H1 (cell line): ENCODE measurements at regions not wholly inside any gene's neighbourhood (a gene's known extent, or its start where the extent isn't known, plus 50 kb on each side); places are given as distances from the start of the nearest gene placed in this dataset.

Experiments used
- CTCF ChIA-PET: fragments of 300-600 bp; sonication (Branson Sonifier 250); formaldehyde crosslinking; loops from one replicate; lab custom pipeline; 2021; ENCODE audit not compliant: partially characterized antibody; lab: Charles Lee
- POLR2A ChIA-PET: fragments of 300-600 bp; sonication (Branson Sonifier 250); formaldehyde crosslinking; loops from one replicate; lab custom pipeline; 2021; ENCODE audit warnings: inconsistent platforms; ENCODE audit not compliant: partially characterized antibody; lab: Charles Lee
- DNase-seq, 2 experiments: peaks; one replicate each; pipeline versions ENCODE4 v3.0.0 to v3.0.0-alpha.2; 2010 to 2022; ENCODE audit warnings: low spot score in 2 of 2, low read depth in 1 of 2, mixed read lengths in 1 of 2
- FAIRE-seq: peaks from 2 replicates; lab custom pipeline; 2011; peaks lifted over from hg19 to GRCh38; lab: Jason Lieb, UNC
- H2AFZ ChIP-seq: 2 replicates; pipeline ENCODE4 v1.8.1; 2012; ENCODE audit warnings: low read length, inconsistent platforms
- H2AK5ac ChIP-seq: 2 replicates; pipeline ENCODE4 v1.6.1; 2013; ENCODE audit warnings: low read depth, low read length
- H2BK120ac ChIP-seq: replicated peaks from 2 replicates; pipeline ENCODE3; 2013; ENCODE audit warnings: low read depth, low read length, inconsistent platforms
- H2BK12ac ChIP-seq: 2 replicates; pipeline ENCODE4 v1.6.1; 2013; ENCODE audit warnings: low read depth, low read length
- H2BK15ac ChIP-seq: 2 replicates; pipeline ENCODE4 v1.6.1; 2013; ENCODE audit warnings: low read length
- H2BK20ac ChIP-seq: 2 replicates; pipeline ENCODE4 v1.6.1; 2013; ENCODE audit warnings: low read length
- H2BK5ac ChIP-seq: 2 replicates; pipeline ENCODE4 v1.6.1; 2013; ENCODE audit warnings: low read depth, low read length
- H3K14ac ChIP-seq: 2 replicates; pipeline ENCODE4 v1.6.1; 2013; ENCODE audit warnings: inconsistent platforms; ENCODE audit not compliant: insufficient read length
- H3K18ac ChIP-seq: 2 replicates; pipeline ENCODE4 v1.6.1; 2013; ENCODE audit warnings: low read length; ENCODE audit errors: extremely low read depth
- H3K23ac ChIP-seq: 2 replicates; pipeline ENCODE4 v1.6.1; 2013; ENCODE audit warnings: inconsistent platforms; ENCODE audit not compliant: insufficient read length
- H3K23me2 ChIP-seq: 2 replicates; pipeline ENCODE4 v1.6.1; 2013; ENCODE audit warnings: low read depth, low read length
- H3K27ac ChIP-seq: 2 replicates; pipeline ENCODE4 v1.6.1; 2011; ENCODE audit warnings: low read depth, low read length, inconsistent platforms
- H3K27me3 ChIP-seq, 4 experiments: replicated peaks in 1 of 4; 1 replicate in 1 of 4; 2 replicates in 3 of 4; pipeline versions ENCODE4 v1.6.1 to v1.8.1; 2011 to 2013; ENCODE audit warnings: low read length in 3 of 4, mild to moderate bottlenecking in 3 of 4, inconsistent platforms in 2 of 4, mixed read lengths in 2 of 4, moderate library complexity in 1 of 4; ENCODE audit not compliant: control insufficient read depth in 3 of 4, insufficient read depth in 3 of 4; ENCODE audit errors: extremely low read depth in 1 of 4
- H3K36me3 ChIP-seq, 4 experiments: 2 replicates each; pipeline versions ENCODE4 v1.6.1 to v1.8.1; 2011 to 2013; ENCODE audit warnings: mild to moderate bottlenecking in 4 of 4, low read length in 3 of 4, moderate library complexity in 2 of 4, control low read depth in 1 of 4, inconsistent platforms in 1 of 4; ENCODE audit not compliant: insufficient read depth in 4 of 4, control insufficient read depth in 2 of 4
- H3K4ac ChIP-seq: replicated peaks from 2 replicates; pipeline ENCODE3; 2013; ENCODE audit warnings: low read length, low read depth, mixed read lengths, inconsistent platforms; ENCODE audit not compliant: insufficient read length
- H3K4me1 ChIP-seq, 4 experiments: replicated peaks in 1 of 4; 1 replicate in 1 of 4; 2 replicates in 3 of 4; pipeline versions ENCODE4 v1.6.1 to v1.8.1; 2011 to 2013; ENCODE audit warnings: low read length in 3 of 4, inconsistent platforms in 2 of 4, mixed read lengths in 1 of 4; ENCODE audit not compliant: insufficient read depth in 4 of 4, control insufficient read depth in 3 of 4
- H3K4me2 ChIP-seq, 2 experiments: 2 replicates each; pipeline versions ENCODE4 v1.6.1 to v1.8.1; 2011 to 2013; ENCODE audit warnings: low read depth in 2 of 2, low read length in 2 of 2, control low read depth in 1 of 2, inconsistent platforms in 1 of 2, mild to moderate bottlenecking in 1 of 2; ENCODE audit not compliant: insufficient read depth in 1 of 2
- H3K4me3 ChIP-seq, 4 experiments: fragments of 200-600, 300-600 bp in 1 of 4; sonication (generic), shearing (Covaris generic), sonication (Bioruptor Twin) in 1 of 4; 2 replicates each; pipeline versions ENCODE4 v1.5.1 to v1.8.1; 2011 to 2016; ENCODE audit warnings: low read length in 4 of 4, low read depth in 3 of 4, control low read depth in 2 of 4, inconsistent platforms in 2 of 4, mild to moderate bottlenecking in 2 of 4, mixed read lengths in 1 of 4, moderate library complexity in 1 of 4; ENCODE audit not compliant: insufficient read depth in 2 of 4; ENCODE audit errors: extremely low read depth in 1 of 4
- H3K56ac ChIP-seq: replicated peaks from 2 replicates; pipeline ENCODE3; 2013; ENCODE audit warnings: low read depth, mild to moderate bottlenecking, mixed read lengths, low read length, inconsistent platforms; ENCODE audit not compliant: insufficient read length
- H3K79me1 ChIP-seq: 2 replicates; pipeline ENCODE4 v1.6.1; 2013; ENCODE audit warnings: low read depth, low read length, control low read depth
- H3K79me2 ChIP-seq, 2 experiments: 2 replicates each; pipeline versions ENCODE4 v1.6.1 to v1.8.1; 2012 to 2013; ENCODE audit warnings: low read length in 2 of 2, mild to moderate bottlenecking in 2 of 2, inconsistent platforms in 1 of 2; ENCODE audit not compliant: insufficient read depth in 2 of 2, control insufficient read depth in 1 of 2
- H3K9ac ChIP-seq, 4 experiments: replicated peaks in 1 of 4; 1 replicate in 1 of 4; 2 replicates in 3 of 4; pipeline versions ENCODE4 v1.6.1 to v1.8.1; 2011 to 2013; ENCODE audit warnings: low read depth in 3 of 4, low read length in 3 of 4, control low read depth in 2 of 4, mild to moderate bottlenecking in 2 of 4, moderate library complexity in 2 of 4, inconsistent platforms in 1 of 4; ENCODE audit errors: extremely low read depth in 1 of 4
- H3K9me3 ChIP-seq, 2 experiments: 2 replicates each; pipeline versions ENCODE4 v1.6.1 to v1.8.1; 2012 to 2013; ENCODE audit warnings: mild to moderate bottlenecking in 2 of 2, moderate library complexity in 2 of 2, control low read depth in 1 of 2, inconsistent platforms in 1 of 2, low read depth in 1 of 2, low read length in 1 of 2, mixed read lengths in 1 of 2; ENCODE audit not compliant: insufficient read depth in 2 of 2
- H4K20me1 ChIP-seq, 2 experiments: replicated peaks in 1 of 2; 2 replicates each; pipeline versions ENCODE3 to v1.8.1; 2011 to 2013; ENCODE audit warnings: inconsistent platforms in 2 of 2, low read length in 2 of 2, mild to moderate bottlenecking in 1 of 2; ENCODE audit not compliant: insufficient read depth in 2 of 2, control insufficient read depth in 1 of 2
- H4K5ac ChIP-seq: 2 replicates; pipeline ENCODE4 v1.6.1; 2013; ENCODE audit warnings: low read length, low read depth, mixed read lengths, inconsistent platforms; ENCODE audit not compliant: insufficient read length
- H4K8ac ChIP-seq: 2 replicates; pipeline ENCODE4 v1.8.0; 2013; ENCODE audit warnings: mild to moderate bottlenecking, moderate library complexity, low read length, inconsistent platforms; ENCODE audit not compliant: insufficient read depth; ENCODE audit errors: extremely low read depth
- H4K91ac ChIP-seq: replicated peaks from 2 replicates; pipeline ENCODE3; 2013; ENCODE audit warnings: low read length, mixed read lengths, inconsistent platforms; ENCODE audit not compliant: insufficient read length
- SIN3A ChIP-seq, 2 experiments: IDR thresholded peaks in 1 of 2; conservative IDR thresholded peaks in 1 of 2; 2 replicates each; pipeline ENCODE4 v1.6.1; 2011 to 2012; ENCODE audit warnings: low read length in 2 of 2, improper control_type of control experiment in 1 of 2, low read depth in 1 of 2, mild to moderate bottlenecking in 1 of 2
- WGBS, 2 experiments: shearing (Covaris generic) in 1 of 2; methylation state at CpG; one replicate each; pipeline versions ENCODE4 v1.1.6 to v1.1.7; 2013 to 2015; ENCODE audit warnings: low lambda C conversion rate in 2 of 2, mixed read lengths in 2 of 2, inconsistent platforms in 1 of 2, low coverage in 1 of 2, missing lambda C conversion rate in 1 of 2; ENCODE audit not compliant: insufficient replicate concordance in 2 of 2, insufficient coverage in 1 of 2, insufficient read length in 1 of 2; ENCODE audit errors: extremely low coverage in 1 of 2, missing lambda C conversion rate in 1 of 2; 5-methylcytosine and 5-hydroxymethylcytosine counted together

DNA sequence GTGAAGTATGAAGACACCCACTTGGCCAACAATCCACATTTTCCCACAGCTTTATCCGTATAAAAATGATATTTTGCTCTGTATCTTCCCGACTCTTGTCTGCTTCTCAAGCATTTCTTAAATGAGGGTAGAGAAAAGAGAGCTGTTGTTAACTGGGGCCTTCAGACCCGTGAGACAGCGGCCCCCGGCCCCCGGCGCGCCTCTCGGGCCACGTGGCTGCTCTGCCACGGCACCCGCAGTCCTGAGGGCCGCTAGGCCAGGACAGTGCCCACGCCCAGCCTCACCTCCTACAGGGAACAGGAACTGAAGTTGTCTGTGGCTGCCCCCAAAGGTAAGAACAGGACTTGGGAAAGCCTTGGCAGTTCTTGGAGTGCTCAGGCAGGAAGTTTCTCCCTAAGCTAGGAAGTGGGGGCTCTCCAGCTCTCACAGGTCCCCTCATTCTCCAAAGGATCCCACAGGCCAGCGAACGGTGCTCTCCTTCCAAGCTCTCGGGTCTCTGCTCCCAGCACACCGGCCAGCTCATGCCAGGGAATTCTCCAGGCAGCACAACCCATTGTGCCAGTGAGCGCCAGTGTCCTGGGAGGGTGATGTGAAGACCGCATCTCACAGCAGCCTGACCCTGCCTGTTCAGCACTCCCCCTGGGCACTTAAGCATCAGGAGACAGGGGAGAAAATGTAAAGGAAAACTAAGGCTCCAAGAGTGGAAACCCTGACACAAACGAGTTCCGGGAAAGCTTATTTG is 230.3 kb upstream of the PFKP start:
- Histone ChIP-seq H4K5ac (no peak overlapping the region), H3K23ac (no peak overlapping the region), H2BK5ac (no peak overlapping the region), H4K91ac (no peak overlapping the region), H3K79me2 (no peaks in the 10 kb centered on the region), H3K23me2 (no peaks in the 10 kb centered on the region), H2BK120ac (no peak overlapping the region), H2AFZ (no peak overlapping the region), H2AK5ac (no peak overlapping the region), H3K4ac (no peak overlapping the region), H3K4me1 (peaks cover 0 to 3% (median 0%) of the 10 kb centered on the region in 4 experiments; a peak in 1 of 7 replicates), H2BK12ac (no peak overlapping the region), H4K8ac (no peak overlapping the region; the same call in 1 of the 2 replicates), H3K56ac (no peak overlapping the region), H2BK20ac (no peak overlapping the region), H3K36me3 (no peaks in the 10 kb centered on the region), H3K18ac (no peak overlapping the region), H3K27ac (no peak overlapping the region), H3K14ac (no peak overlapping the region), H3K4me2 (no peak overlapping the region), H4K20me1 (no peaks in the 10 kb centered on the region), H2BK15ac (no peak overlapping the region), H3K79me1 (no peaks in the 10 kb centered on the region), H3K27me3 (peaks cover 0 to 5% (median 2%) of the 10 kb centered on the region in 4 experiments; a peak in 2 of 7 replicates), H3K9ac (no peak overlapping the region), H3K9me3 (no peaks in the 10 kb centered on the region), H3K4me3 (no peak overlapping the region)
- WGBS, 2 experiments, result 92% methylated on average over 22 of the region's 22 CpGs; no CpG with 5 or more reads in 1 of the 2 experiments
- DNase-seq, result no peak
- ChIA-PET POLR2A (no interaction called here), CTCF (interaction anchor here (0.8 to 1.9 kb wide), 8 partner anchors 9 to 353 kb away, joined by 3 to 6 read pairs (median 4); no protein-coding TSS in a partner anchor)
- no peak for FAIRE-seq
- TF ChIP-seq SIN3A (conservative IDR thresholded peaks at IDR 0.05 in 1 of 2, IDR thresholded peaks at IDR 0.05 in 1 of 2; ENCODE audit: low read depth in 1 of 2, low read length in 2 of 2), result no peak
